ENCODE measurements at regions not wholly inside any gene's neighbourhood (a gene's known extent, or its start where the extent isn't known, plus 50 kb on each side); places are given as distances from the start of the nearest gene placed in this dataset.

GRCh38 chr18:72140007-72140406, 404.1 kb downstream of the CBLN2 start:
- H3K9me3 ChIP-seq (ENCODE audit: low read depth, low read length, poor library complexity, severe bottlenecking): no peaks in the 10 kb centered on the region
- ChIA-PET POLR2A (ENCODE audit: low non-redundant PET) (no interaction called here), CTCF (no interaction called here)
- intact Hi-C loops (cut with micrococcal nuclease; ENCODE audit: unreplicated experiment): no loop called here
- TF ChIP-seq CTCF (conservative IDR thresholded peaks at IDR 0.05; ENCODE audit: low read depth, low read length) (no peak), EZH2 (IDR thresholded peaks at IDR 0.05; ENCODE audit: borderline replicate concordance, low read depth, low read length, poor library complexity, severe bottlenecking) (no peak)
- H3K4me3 ChIP-seq (ENCODE audit: low read depth, low read length, poor library complexity, severe bottlenecking): no peak overlapping the region
- H3K4me1 ChIP-seq (ENCODE audit: insufficient read depth, low read length, poor library complexity, severe bottlenecking): no peaks in the 10 kb centered on the region
- no TSS peak for BruUV-seq (replicated peaks)
- H3K27ac ChIP-seq (ENCODE audit: low read depth, low read length, poor library complexity, severe bottlenecking): no peak overlapping the region
- no peak for DNase-seq (ENCODE audit: low spot score)
- H3K36me3 ChIP-seq (ENCODE audit: insufficient read depth, low read length, poor library complexity, severe bottlenecking): no peaks in the 10 kb centered on the region
- no peaks in the 10 kb centered on the region for H3K27me3 ChIP-seq (replicated peaks; ENCODE audit: insufficient read depth, low read depth, low read length, poor library complexity)

GRCh38 chr18:72128649-72129048, 415.5 kb downstream of the CBLN2 start:
- no peak overlapping the region for H3K4me3 ChIP-seq (ENCODE audit: low read depth, low read length, poor library complexity, severe bottlenecking)
- ChIA-PET POLR2A (ENCODE audit: low non-redundant PET) (no interaction called here), CTCF (no interaction called here)
- H3K27me3 ChIP-seq (replicated peaks; ENCODE audit: insufficient read depth, low read depth, low read length, poor library complexity): no peaks in the 10 kb centered on the region
- BruUV-seq (replicated peaks): no TSS peak
- H3K4me1 ChIP-seq (ENCODE audit: insufficient read depth, low read length, poor library complexity, severe bottlenecking): no peaks in the 10 kb centered on the region
- no peak for DNase-seq (ENCODE audit: low spot score)
- H3K9me3 ChIP-seq (ENCODE audit: low read depth, low read length, poor library complexity, severe bottlenecking): no peaks in the 10 kb centered on the region
- intact Hi-C loops (cut with micrococcal nuclease; ENCODE audit: unreplicated experiment): no loop called here
- H3K27ac ChIP-seq (ENCODE audit: low read depth, low read length, poor library complexity, severe bottlenecking): no peak overlapping the region
- no peak for TF ChIP-seq CTCF (conservative IDR thresholded peaks at IDR 0.05; ENCODE audit: low read depth, low read length)
- TF ChIP-seq EZH2 (IDR thresholded peaks at IDR 0.05; ENCODE audit: borderline replicate concordance, low read depth, low read length, poor library complexity, severe bottlenecking): no peak
- H3K36me3 ChIP-seq (ENCODE audit: insufficient read depth, low read length, poor library complexity, severe bottlenecking): no peaks in the 10 kb centered on the region

- no peak overlapping the region for H3K27ac ChIP-seq (ENCODE audit: low read depth, low read length, poor library complexity, severe bottlenecking)
- no peaks in the 10 kb centered on the region for H3K9me3 ChIP-seq (ENCODE audit: low read depth, low read length, poor library complexity, severe bottlenecking)
- POLR2A ChIA-PET (ENCODE audit: low non-redundant PET): no interaction called here
- TF ChIP-seq CTCF (conservative IDR thresholded peaks at IDR 0.05; ENCODE audit: low read depth, low read length): no peak
- no peak for TF ChIP-seq EZH2 (IDR thresholded peaks at IDR 0.05; ENCODE audit: borderline replicate concordance, low read depth, low read length, poor library complexity, severe bottlenecking)
- no peaks in the 10 kb centered on the region for H3K36me3 ChIP-seq (ENCODE audit: insufficient read depth, low read length, poor library complexity, severe bottlenecking)
- BruUV-seq (replicated peaks): no TSS peak
- peak; percentile 17 for DNase-seq (ENCODE audit: low spot score)
- CTCF ChIA-PET: no interaction called here
- H3K27me3 ChIP-seq (replicated peaks; ENCODE audit: insufficient read depth, low read depth, low read length, poor library complexity): no peaks in the 10 kb centered on the region
- intact Hi-C loops (cut with micrococcal nuclease; ENCODE audit: unreplicated experiment): no loop called here
- H3K4me3 ChIP-seq (ENCODE audit: low read depth, low read length, poor library complexity, severe bottlenecking): no peak overlapping the region
- H3K4me1 ChIP-seq (ENCODE audit: insufficient read depth, low read length, poor library complexity, severe bottlenecking): no peaks in the 10 kb centered on the region
Measured at GRCh38 chr18:72122103-72122502, 422.0 kb downstream of the CBLN2 start.

Measured in A673 (cell line).